NCI-H526 treated with DMSO at 0.1 percent for 48 hours (cell line): ENCODE measurements at regions not wholly inside any gene's neighbourhood (a gene's known extent, or its start where the extent isn't known, plus 50 kb on each side); places are given as distances from the start of the nearest gene placed in this dataset.

Experiments used
- DNase-seq: peaks from one replicate; lab custom pipeline; 2025; lab: John Stamatoyannopoulos, UW

DNA sequence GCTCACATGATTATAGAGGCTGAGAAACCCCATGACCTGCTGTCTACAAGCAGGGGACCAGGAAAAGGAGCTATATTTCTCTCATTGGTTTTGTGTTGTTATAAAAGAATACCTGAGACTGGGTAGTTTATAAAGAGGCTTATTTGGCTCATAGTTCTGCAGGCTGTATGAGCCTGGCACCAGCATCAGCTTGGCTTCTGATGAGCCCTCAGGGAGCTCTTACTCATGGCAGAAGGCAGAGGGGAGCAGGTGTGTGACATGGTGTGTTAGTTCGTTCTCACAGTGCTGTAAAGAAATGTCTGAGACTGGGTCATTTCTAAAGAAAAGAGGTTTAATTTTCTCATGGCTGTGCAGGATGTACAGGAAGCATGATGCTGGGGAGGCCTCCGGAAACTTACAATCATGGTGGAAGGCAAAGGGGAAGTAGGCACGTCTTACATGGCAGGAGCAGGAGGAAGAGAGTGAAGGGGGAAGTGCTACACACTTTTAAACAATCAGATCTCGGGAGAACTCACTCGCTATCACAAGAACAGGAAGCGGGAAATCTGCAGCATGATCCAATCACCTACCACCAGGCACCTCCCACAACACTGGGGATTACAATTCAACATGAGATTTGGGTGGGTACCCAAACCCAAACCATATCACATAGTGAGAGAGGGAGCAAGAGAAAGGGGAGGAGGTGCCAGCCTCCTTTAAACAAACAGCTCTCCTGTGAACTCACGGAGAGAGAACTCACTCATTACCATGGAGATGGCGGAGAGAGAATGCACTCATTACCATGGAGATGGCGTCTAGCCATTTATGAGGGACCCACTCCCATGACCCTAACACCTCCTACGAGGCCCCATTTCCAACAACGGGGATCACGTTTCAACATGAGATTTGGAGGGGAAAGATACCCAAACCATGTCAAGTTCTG is 133.4 kb downstream of the JCAD start:
- no peak for DNase-seq

DNA sequence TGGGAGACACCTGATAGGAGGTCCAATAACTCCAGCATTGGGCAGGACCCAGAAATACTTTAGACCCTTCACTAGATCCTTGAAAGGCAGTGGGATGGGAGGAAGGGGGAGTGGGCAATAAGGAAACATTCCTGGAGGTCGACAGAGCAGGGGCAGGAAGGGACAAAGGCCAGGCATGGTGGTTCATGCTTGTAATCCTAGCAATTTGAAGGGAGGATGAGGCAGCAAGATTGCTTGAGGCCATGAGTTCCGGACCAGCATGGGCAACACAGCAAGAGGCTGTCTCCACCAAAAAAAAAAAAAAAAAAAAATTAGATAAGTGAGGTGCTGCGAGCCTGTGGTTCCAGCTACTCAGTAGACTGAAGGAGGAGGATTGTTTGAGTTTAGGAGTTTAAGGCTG is 134.9 kb downstream of the JCAD start:
- DNase-seq: no peak

DNA sequence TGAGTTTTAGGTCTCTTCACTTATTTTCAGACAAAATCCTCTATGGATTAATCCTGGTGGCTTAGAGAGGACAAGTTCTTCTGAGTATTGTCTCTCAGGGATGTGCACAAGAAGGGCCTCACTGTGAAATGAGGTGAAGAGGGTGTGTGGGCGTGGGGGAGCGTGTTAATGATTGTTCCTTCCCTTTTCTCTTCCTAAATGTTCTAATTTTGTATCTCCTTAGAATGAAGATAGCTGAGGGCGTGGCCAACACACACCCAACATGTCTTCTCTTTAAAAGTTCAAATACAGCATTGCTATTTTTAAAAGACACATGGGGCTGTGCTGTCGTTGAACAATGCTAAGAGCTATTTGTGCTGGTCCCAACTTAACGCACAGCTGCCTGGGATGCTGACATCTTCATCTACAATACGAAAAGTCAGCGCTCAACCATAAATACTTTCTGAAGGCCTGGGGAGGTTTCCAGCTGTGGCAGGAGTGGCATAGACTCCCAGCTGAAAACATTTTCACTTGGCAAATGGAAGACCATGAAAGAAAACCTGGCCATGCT is 135.9 kb downstream of the JCAD start:
- no peak for DNase-seq

DNA sequence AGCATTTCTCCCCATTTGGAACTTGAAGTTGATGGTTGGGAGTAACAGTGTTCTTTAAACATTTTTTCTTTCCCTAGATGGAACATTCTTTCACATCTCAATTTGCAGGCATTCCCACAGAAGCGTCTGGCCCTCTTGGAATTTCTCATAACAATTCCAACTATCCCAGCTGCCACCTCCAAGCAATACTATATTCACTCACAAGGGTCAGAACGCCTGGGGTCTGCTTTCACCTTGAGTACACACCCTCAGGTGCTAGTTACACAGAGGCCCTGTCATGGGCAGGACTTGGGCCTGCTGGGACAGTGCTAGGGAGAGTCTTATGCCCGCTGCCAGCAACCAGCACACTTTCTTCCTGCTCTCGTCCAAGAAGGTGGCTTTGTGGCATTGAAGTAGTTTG is 136.5 kb downstream of the JCAD start:
- no peak for DNase-seq

DNA sequence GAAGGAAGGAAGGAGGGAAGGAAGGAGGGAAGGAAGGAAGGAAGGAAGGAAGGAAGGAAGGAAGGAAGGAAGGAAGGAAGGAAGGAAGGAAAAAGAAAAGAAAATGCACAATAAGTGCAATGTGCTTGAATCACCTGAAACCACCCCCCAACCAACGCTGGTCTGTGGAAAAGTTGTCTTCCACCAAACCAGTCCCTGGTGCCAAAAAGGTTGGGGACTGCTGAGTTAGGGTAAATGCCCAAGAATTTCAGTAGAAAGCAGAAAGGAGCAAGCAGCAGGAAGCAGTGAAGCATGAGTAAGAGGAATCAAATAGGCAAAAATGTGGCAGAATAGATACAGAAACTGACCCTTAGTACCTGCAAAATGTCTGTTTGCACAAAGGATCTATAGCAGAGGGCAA is 137.2 kb downstream of the JCAD start:
- DNase-seq: no peak

DNA sequence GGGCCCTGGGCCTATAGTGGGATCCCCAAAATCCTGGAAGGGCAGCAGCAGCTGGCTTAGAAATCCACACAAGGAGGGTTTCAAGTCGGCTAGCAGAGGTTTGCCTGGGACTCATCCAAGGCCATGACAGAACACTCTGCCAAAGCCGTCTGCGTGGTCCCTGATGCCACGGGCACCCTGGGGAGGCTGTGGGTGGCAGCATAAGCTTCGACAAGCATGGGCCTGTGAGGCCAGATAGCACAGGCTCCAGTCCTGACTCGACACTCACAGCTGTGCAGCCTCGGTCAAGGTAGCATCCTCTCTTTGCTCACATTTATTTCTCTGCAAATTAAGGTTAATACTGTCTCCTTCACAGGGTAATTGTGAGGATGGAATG is 138.3 kb downstream of the JCAD start:
- no peak for DNase-seq

DNA sequence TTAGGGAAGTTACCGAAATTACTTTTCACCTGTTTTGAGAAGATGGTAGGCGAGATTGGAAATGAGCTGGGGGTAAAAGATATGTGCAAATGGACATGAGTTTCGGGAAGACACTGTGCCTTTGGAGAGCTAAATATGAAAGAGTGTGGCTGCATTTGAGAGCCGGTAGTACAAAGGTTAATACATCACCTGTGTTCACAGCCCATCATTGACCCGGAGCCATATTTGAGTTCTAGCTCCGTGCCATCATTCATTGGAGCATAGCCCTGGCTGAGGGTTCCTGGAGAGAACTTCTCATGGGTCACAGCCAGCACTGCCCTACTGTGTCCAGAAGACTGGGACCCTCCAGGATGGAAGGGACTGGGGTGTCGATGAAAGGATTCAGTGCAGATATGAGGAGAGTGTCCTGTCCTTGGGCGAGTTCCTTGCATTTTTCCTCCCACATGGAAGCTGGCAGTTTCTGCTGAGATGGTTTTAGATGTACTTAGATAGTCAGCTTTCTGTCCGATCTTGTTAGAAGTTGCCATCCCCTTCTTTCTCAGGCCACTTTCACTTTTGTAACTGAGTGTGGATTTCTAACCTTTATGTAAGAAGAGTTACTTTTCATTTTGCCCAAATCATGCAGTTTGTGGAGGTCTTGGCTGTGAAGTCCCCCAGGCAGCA is 138.8 kb downstream of the JCAD start:
- no peak for DNase-seq

DNA sequence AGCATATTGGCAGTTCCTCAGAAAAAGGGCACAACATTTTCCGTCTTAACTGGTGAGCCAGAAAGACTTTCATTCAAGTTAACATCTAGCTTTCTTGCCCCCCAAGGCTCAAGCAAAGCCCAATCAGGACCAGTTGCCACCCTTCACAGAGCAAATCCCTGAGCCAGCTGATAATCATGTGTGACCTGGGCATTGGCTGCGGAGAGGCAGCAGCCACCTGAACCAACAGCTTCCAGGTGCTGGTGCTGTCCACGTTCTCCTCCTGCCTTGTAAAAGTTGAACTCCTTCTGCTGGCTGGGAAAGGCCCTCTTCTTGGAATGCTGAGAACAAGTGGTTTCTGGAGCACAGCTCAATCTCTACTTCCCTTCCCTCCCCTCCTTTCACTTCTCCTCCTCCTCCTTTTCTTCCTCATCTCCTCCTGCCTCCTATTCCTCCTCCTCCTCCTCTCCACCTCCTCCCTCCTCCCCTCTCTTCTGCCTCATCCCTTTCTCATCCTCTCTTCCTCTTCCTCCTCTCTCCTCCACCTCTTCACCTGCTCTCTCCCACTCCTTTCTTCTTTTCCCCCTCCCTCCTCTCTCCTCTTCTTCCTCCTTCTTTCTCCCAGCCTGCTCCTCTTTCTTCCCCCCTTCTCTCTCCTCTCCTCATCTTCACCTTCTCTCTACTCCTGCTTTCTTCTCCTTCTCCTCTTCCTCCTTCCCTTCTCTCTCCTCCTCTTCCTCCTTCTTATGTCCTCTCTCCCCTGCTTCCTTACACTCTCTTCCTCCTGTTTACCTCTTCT is 140.6 kb downstream of the JCAD start:
- DNase-seq: no peak

DNA sequence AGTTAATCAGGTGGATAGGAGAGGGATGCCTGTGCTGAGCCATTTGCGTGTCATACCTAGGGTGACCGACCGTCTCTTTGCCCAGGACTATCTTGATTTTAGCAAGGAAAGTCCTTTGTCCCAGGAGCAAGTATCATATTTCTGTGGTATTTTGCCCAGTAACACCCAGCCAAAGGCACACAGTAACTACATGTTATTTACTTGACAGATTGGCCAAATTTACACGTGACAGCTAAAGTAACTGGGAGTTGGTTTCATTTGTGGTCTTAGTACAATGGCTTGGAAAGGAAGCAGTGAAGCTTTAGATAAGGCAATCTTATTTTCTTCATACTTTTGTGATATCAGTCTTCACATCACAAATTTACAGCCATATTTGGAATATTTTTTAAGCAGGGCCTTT is 142.1 kb downstream of the JCAD start:
- no peak for DNase-seq

DNA sequence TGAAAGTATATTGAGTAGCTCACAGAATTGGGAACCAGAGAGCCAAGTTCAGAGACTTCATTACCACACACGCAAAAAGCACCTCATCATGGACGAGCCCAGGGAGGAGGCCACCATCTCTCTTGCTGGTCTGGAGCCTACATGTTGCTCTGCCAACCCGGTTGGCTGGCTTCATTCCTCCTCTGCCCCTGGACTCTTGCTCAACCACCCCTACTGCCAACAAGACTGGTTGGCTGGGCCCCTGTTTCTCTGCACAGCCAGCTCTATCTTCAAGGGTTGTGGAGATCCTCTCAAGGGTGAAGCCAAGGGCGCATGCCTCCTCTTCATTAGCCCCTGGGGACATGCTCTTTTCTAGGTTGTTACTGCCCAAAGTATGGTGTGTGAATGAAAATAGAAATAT is 142.7 kb downstream of the JCAD start:
- DNase-seq: no peak

DNA sequence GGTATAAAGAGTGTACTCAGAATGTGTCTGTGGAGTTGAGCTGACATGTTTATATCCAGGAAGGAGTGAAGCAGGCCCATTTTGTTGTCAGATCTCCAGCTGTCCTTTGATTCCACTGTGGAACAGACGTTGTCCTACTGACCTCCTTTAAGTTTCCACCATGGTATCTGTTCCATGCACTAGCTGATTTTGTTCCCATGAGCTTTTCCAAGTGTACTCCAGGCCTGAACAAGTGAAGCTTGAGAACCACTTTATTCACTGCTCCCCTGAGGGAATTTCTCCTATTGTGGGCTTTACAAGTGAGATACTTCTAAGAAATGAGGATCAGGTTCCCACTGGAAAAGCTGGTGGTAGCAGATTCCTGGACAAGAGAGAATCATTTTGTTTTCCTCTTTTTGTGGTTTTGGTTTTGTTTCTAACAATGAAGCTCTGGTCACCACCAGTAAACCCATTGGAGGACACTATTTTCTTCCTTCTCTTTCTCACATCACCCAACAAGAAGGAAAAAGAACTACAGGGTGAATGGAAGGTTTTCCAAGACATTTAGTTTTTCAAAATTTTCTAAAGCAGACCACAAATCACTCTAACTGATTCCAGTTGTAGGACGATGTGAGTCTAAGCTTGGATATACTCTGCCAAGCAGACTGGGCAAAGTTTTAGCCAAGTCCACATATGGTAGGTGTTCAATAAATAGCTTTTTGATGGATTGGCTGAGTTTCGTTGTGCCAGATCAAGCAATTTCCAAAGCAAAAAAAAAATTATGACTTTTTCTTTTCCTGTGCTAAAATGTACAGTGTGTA is 144.2 kb downstream of the JCAD start:
- DNase-seq: no peak

DNA sequence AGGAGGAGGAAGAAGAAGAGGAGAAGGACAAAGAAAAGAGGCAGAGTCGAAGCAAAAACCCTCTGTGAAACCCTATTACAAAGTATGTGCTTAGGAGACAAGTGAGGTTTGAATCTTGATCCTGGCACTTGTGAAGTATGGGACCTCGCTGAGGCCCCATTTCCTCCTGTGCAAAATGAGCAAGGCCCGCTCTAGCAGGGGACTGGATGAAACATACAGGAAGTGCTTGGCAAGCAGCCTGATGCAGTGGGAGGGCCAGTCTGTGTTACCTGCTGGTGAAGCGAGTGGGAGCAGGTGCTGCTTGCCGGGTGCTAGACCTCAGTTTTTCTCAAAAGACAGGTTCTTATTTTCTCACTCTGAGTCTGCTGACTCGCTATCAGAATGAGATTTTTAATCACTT is 150.4 kb downstream of the JCAD start:
- DNase-seq: no peak

DNA sequence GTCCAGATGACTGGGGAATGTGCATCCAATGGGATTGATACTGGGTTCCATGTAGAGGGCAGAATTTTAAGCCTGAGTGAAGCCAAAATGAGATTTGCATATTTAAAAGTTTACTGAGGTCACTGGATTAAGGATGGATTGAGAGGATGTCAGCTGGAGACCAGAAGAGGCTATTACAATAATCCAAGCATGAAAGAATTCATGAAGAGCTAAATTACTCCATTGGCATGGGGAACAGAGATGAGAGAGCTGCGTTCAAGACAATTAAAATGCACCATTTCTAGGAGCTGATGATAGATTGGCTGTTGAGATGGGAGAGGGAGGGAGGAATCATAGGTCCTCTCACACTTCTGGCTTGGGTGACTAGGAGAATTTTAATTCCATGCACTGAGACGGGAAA is 158.5 kb downstream of the JCAD start:
- no peak for DNase-seq

DNA sequence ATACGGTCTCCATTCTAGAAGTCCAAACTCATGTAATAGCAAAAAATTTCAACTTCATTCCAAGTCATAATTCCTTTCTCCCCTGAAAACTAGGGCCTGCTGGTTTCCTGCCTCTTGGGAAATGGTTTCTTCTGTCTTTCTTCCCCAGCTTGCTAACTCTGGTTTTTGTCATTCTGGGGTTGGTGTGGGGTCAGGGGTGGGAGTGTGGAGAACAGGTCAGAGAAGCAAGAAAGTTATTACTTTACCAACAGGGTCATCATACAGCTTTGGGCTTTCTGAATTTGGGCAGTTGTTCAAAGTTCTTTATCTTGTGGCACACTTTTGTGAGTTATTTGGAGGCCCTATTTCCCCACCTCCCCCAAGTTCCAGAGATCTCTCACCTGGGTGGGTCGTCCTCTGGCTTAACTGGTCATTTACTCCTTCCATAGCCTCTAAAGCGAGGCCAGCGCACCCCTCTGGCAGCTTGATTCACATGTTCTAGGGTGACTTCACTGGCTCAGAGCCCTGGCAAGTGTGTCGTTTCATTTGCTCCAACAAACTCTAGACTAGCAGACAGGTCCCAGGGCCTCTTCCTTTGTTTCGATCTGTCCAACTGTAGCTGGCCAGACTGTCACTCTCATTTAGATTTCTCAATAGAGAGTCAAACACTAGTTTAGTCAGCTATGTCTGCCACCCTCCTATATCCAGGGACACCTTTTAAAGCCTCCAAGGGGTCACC is 161.2 kb downstream of the JCAD start:
- no peak for DNase-seq

DNA sequence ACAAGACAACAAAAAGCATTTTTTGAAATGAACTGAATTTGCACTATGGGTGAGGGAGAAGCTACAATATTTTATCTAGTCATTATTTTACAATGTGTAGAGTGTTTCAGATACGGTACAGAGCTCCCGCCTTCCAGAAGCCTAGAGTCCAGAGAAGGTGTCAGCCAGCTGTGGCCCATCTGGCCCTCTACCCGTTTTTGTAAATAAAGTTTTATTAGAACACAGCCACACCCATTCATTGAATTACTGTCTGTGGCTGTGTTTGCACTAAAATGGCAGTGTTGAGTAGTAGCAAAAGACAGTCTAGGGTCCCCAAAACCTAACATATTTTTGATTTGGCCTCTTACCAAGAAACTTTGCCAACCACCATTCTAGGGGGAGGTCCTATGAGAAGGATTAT is 162.0 kb downstream of the JCAD start:
- DNase-seq: no peak

DNA sequence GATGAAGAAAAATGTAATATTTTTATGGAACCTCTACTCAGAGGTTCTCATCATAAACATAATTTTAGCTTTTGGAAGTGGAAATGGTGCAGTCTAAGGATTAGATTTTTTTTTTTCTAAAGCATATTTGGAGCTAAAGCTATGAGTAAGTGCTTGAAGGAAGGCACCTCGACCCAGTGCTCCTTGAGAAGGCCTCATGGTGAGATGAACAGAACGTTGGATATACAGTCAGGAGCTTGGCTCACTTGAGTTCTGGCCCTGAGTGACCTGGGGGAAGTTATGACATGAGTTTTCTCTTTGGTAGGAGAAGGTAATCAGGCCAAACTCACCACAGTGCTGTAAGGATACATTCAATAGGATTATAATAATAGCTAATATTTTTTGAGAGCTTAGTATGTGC is 163.3 kb downstream of the JCAD start:
- DNase-seq: no peak

DNA sequence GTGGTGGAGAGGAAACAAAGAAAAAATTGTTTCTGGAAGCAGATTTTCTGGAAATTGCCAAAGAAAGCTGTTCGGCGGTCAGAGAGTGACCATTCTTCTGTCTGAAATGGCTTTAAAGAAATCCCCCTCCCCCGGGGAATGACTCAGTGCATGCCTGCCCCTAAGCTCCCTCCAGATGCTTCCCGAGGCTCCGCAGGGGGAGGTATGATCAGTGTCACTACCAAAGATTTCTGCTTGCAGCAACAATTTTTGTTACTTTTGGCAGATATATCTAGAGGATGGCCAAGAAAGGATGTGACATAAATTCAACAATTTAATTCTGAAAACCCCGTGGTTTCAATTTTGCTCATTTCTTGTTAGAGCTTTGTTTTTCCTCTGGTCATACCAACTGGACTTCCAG is 163.9 kb downstream of the JCAD start:
- DNase-seq: no peak

DNA sequence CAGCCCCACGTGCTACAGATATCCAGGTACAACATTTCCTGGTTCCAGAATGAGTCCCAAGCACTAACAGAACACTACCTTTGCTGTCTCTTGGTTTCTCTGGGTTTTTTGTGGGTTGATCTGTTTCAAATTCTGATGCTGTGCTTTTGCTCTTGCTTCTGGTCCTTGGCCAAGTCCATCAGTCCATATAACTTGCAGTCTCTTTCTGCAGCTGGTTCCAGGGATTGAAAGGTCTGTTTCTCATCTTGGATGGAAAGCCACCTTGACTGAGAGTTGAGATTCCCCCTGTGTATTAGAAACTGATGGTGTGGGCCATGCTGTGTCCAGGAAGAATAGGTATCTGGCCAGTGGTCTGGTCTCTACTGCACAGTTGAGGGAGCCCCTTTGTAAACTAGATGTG is 171.1 kb downstream of the JCAD start:
- no peak for DNase-seq

DNA sequence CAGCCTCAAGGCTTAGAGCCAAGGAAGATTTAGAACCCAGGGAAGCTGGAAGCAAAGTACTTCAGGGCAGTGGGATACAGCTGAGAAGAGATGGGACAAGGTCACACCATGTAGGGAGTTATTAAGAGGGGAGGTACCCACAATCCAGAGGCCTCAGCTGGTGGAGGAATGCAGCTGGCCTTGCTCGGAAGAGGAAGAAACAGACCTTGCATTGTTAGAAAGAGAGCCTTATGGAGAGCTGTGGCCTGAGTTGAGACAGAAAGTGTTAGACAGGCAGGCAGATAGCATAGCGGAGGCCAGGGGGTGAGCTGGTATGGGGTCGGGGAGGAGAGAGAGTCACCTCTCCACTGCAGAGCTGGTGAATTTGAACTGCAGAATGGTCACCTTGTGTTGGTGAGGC is 173.1 kb downstream of the JCAD start:
- DNase-seq: no peak

DNA sequence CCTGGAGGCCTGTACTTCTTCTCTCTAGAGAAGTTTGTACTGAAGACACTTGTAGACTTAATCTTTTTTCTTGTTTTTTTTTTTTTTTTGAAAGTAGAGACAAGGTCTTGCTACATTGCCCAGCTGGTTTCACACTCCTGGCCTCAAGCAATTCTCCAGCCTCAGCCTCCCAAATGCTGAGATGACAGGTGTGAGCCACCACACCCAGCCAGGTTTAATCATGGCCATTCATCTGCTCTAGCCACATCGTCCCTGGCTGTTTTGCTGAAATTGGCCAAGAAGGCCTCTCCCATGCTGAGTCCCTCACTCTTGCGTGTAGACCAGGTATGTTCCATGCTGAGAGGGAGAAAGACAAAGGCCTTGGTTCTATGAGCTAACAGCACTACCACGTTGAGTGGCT is 176.2 kb downstream of the JCAD start:
- DNase-seq: no peak

DNA sequence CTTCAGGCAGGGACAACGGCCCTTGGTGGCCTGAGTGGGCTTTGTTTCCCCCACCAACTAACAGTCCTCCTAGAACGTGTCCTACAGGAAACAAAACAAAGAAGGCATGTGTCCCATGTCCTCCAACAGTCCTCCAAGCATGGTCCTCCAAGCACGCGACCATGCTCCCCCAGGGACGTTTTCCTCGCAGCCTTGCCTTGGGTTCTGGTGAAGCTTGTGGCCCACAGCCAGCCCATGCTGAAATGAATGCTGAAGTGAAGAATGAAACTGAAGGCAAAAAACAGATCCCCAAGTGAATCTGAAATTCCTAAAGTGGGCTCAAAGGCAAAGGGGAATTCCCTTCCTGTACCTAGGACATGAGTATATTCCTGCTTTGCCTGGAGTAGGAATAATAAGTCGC is 176.6 kb downstream of the JCAD start:
- no peak for DNase-seq
